ENCODE measurements at regions not wholly inside any gene's neighbourhood (a gene's known extent, or its start where the extent isn't known, plus 50 kb on each side); places are given as distances from the start of the nearest gene placed in this dataset.
"Not testable (repeated sequence)": the region's sequence is repeated elsewhere in the genome, so short reads cannot be mapped to it uniquely, and the experiment has no call there.

DNA sequence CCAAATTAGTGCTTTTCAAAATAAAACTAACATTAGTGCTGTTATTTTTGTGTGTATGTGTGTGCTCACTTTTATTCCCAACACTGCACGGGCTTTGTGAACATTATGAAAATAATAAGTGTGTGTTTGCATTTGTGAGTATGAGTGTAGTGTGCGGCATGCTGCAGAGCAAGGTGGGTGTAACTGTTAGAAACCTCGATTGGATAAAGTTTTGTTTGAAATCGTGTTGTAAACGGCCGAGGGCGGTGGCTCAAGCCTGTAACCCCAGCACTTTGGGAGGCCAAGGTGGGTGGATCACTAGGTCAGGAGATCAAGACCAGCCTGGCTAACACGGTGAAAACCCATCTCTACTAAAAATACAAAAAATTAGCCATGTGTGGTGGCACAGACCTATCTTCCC, 352.0 kb downstream of the MDFIC start:
- TF ChIP-seq ZNF565 (CRISPR knock-in tag; conservative IDR thresholded peaks at IDR 0.05; ENCODE audit: low read depth); ZNF8 (CRISPR knock-in tag; IDR thresholded peaks at IDR 0.05); SNAI2 (CRISPR knock-in tag; IDR thresholded peaks at IDR 0.05); ISL1 (CRISPR knock-in tag; IDR thresholded peaks at IDR 0.05): not testable (repeated sequence)
- TF ChIP-seq, protein P1, sequence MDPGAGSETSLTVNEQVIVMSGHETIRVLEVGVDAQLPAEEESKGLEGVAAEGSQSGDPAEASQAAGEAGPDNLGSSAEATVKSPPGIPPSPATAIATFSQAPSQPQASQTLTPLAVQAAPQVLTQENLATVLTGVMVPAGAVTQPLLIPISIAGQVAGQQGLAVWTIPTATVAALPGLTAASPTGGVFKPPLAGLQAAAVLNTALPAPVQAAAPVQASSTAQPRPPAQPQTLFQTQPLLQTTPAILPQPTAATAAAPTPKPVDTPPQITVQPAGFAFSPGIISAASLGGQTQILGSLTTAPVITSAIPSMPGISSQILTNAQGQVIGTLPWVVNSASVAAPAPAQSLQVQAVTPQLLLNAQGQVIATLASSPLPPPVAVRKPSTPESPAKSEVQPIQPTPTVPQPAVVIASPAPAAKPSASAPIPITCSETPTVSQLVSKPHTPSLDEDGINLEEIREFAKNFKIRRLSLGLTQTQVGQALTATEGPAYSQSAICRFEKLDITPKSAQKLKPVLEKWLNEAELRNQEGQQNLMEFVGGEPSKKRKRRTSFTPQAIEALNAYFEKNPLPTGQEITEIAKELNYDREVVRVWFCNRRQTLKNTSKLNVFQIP (CRISPR knock-in tag; IDR thresholded peaks at IDR 0.05; ENCODE audit: borderline replicate concordance, low read depth): not testable (repeated sequence)

Data from SK-N-SH treated with all-trans-retinoic acid at 6 μM for 48 hours (cell line).